T-helper 2 cell (primary cell): ENCODE measurements at regions not wholly inside any gene's neighbourhood (a gene's known extent, or its start where the extent isn't known, plus 50 kb on each side); places are given as distances from the start of the nearest gene placed in this dataset.
"Not testable (repeated sequence)": the region's sequence is repeated elsewhere in the genome, so short reads cannot be mapped to it uniquely, and the experiment has no call there.

ENCODE experiments used
- DNase-seq, 5 experiments: peaks; one replicate each; pipeline versions ENCODE4 v3.0.0 to v3.0.0-alpha.2; 2012 to 2022

DNA sequence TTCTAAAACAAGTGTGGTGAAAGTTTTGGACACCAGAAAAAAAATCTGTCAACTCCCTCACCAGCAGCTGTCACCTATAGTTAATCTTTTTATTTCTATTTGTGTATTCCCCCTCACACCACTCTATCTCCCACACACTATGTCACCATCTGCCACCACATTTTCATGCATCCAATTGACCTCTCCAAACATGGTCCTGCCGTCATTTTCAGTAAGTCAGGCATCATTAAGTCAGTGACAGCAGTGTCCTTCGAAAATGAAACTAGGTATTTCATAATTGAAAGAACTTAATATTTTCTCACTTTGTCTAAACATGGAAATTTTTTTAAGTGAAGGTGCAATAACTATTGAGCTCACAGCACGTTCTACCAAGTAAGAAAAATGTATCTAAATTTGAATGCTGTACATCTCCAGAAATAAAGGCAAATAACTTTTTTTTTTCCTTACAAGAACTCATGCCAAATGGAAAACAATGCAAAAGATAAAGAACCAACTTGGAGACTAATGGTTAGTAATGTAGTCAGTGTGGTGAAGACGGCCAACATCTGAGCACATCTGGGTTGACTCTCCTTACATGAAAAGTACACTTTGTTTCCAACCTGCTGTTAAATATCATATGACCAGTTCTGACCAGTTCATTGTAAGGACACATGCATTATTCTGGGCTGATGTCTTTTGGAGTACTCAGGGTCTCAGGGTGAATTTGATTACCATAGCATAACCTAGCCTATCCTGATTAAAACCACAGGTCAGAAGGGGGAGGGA lies 623.3 kb upstream of the MANEA start:
- DNase-seq: no peak

DNA sequence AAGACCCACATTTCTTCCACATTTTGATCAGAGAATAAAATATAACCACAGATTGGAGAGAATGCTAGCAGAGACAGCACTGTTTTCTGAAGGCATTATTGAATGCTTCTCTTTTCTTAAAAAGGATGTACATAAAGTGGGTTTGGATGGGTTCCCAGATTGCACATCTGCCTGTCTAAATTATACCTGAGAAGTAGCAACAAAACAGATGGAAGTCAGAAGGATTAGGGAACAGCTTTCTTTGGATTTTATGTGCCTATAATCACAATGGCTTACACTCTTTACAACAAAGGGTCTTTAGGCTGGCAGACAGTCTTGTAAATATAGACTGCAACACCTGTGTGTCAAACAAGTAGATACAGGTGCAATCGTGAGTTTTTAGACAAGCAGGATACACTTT lies 622.2 kb upstream of the MANEA start:
- DNase-seq: no peak

GRCh38 chr6:94956910-94957309 lies 620.4 kb upstream of the MANEA start:
- peak in 1 of 5 experiments; percentile 30 for DNase-seq

- not testable (repeated sequence) for DNase-seq
Observed at GRCh38 chr6:94964703-94965102, 612.6 kb upstream of the MANEA start.

GRCh38 chr6:94988701-94989100 lies 588.6 kb upstream of the MANEA start:
- no peak for DNase-seq

GRCh38 chr6:95017922-95018321 lies 559.4 kb upstream of the MANEA start:
- DNase-seq: no peak
